ENCODE measurements at regions not wholly inside any gene's neighbourhood (a gene's known extent, or its start where the extent isn't known, plus 50 kb on each side); places are given as distances from the start of the nearest gene placed in this dataset.

DNA sequence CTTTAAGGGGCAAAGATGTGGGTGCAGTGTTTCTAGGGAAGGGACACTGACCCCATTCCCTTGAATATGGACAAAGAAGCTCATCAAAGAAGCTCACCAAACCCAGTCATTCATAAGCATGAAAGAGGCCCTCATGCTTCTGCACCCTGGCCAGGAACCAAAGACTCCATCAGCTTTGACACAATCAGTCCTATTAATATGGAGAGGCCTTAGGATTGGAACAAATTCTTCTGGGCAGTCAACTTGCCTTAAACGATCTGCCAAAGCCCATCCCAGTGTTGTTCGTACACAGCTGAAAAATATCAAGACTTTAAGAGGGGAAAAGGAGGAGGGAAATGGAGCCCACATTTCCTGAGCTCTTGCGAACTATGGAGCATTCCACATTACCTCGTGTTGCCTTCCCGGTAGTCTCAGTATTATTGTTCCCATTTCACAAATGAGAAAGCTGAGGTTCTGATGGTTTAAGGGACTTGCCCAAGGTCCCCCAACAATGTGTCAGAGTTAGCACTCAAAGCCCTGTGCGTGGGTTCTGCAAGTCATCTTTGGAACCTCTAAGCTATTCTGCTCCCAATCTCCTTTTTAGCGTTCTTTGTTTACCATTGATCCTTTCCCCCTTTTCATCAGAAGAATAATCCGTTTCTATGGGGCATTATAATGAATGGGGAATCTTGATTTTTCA lies 161.9 kb downstream of the ZBTB18 start:
- H3K9me3 ChIP-seq (ENCODE audit: insufficient read depth, low read depth, low read length) = no peaks in the 10 kb centered on the region

GRCh38 chr1:244214009-244214967 lies 163.2 kb downstream of the ZBTB18 start:
- Histone ChIP-seq H3K27ac (ENCODE audit: low read length) (no peak overlapping the region), H3K36me3 (ENCODE audit: insufficient read depth, low read depth, low read length) (no peaks in the 10 kb centered on the region), H3K27me3 (ENCODE audit: insufficient read depth, low read length) (no peaks in the 10 kb centered on the region), H3K4me1 (ENCODE audit: insufficient read depth, low read length) (no peaks in the 10 kb centered on the region), H3K4me3 (ENCODE audit: low read length) (no peak overlapping the region), H3K9me3 (ENCODE audit: insufficient read depth, low read depth, low read length) (no peaks in the 10 kb centered on the region), H3K9ac (ENCODE audit: low read depth, low read length) (no peak overlapping the region)

More for the DNA sequence above, 161.9 kb downstream of the ZBTB18 start:
- Histone ChIP-seq H3K36me3 (ENCODE audit: insufficient read depth, low read depth, low read length) (no peaks in the 10 kb centered on the region), H3K9ac (ENCODE audit: low read depth, low read length) (no peak overlapping the region), H3K4me1 (ENCODE audit: insufficient read depth, low read length) (no peaks in the 10 kb centered on the region), H3K4me3 (ENCODE audit: low read length) (no peak overlapping the region), H3K27me3 (ENCODE audit: insufficient read depth, low read length) (no peaks in the 10 kb centered on the region), H3K27ac (ENCODE audit: low read length) (no peak overlapping the region)

GRCh38 chr1:244216836-244217235 lies 165.8 kb downstream of the ZBTB18 start:
- Histone ChIP-seq H3K9ac (ENCODE audit: low read depth, low read length) (no peak overlapping the region), H3K27ac (ENCODE audit: low read length) (no peak overlapping the region), H3K27me3 (ENCODE audit: insufficient read depth, low read length) (no peaks in the 10 kb centered on the region), H3K4me3 (ENCODE audit: low read length) (no peak overlapping the region), H3K36me3 (ENCODE audit: insufficient read depth, low read depth, low read length) (no peaks in the 10 kb centered on the region), H3K4me1 (ENCODE audit: insufficient read depth, low read length) (no peaks in the 10 kb centered on the region), H3K9me3 (ENCODE audit: insufficient read depth, low read depth, low read length) (no peaks in the 10 kb centered on the region)

DNA sequence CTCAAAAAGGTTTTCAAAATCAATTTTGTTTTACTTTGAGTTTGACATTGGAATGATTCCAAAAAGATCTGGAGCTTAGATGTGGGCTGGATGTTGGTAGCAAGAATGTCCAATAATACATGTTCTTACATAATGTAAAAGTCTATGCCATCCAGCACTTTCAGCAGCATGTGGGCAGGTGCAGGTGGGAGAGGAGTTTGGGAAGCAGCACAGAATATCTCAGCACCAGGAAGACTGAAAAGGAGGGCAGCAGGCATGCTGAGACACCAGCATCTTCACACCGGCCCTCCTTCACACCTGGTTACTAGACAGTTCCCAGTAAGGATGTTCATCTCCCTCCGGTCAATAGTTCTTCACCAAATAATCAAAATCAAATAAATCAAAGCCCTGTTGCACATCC lies 166.6 kb downstream of the ZBTB18 start:
- no peak overlapping the region for H3K27ac ChIP-seq (ENCODE audit: low read length)
- no peaks in the 10 kb centered on the region for H3K9me3 ChIP-seq (ENCODE audit: insufficient read depth, low read depth, low read length)
- no peak overlapping the region for H3K9ac ChIP-seq (ENCODE audit: low read depth, low read length)
- H3K4me3 ChIP-seq (ENCODE audit: low read length) = no peak overlapping the region
- H3K4me1 ChIP-seq (ENCODE audit: insufficient read depth, low read length) = no peaks in the 10 kb centered on the region
- no peaks in the 10 kb centered on the region for H3K27me3 ChIP-seq (ENCODE audit: insufficient read depth, low read length)
- no peaks in the 10 kb centered on the region for H3K36me3 ChIP-seq (ENCODE audit: insufficient read depth, low read depth, low read length)

DNA sequence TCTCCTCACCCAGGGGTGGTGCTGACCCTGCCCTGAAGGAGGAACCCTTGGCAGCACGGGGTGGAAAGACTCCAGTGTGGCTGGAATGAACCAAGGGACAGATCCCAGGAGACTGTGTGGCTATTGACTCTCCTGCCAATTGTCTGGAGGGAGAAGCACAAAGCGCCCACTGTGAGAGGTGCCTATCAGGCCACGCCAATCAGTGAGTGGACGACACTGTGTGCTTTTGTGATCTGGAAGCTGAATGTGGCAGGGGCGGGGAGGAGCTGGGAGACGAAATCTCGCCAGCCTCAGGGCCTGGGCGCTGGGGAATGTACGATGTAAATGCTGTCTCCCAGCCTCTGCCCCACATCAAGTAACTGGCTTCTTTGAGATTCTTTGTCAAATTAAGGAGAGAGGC lies 167.1 kb downstream of the ZBTB18 start:
- H3K9ac ChIP-seq (ENCODE audit: low read depth, low read length) = no peak overlapping the region
- H3K9me3 ChIP-seq (ENCODE audit: insufficient read depth, low read depth, low read length) = no peaks in the 10 kb centered on the region
- no peaks in the 10 kb centered on the region for H3K27me3 ChIP-seq (ENCODE audit: insufficient read depth, low read length)
- H3K36me3 ChIP-seq (ENCODE audit: insufficient read depth, low read depth, low read length) = no peaks in the 10 kb centered on the region
- H3K4me1 ChIP-seq (ENCODE audit: insufficient read depth, low read length) = no peaks in the 10 kb centered on the region
- H3K27ac ChIP-seq (ENCODE audit: low read length) = no peak overlapping the region
- H3K4me3 ChIP-seq (ENCODE audit: low read length) = no peak overlapping the region

DNA sequence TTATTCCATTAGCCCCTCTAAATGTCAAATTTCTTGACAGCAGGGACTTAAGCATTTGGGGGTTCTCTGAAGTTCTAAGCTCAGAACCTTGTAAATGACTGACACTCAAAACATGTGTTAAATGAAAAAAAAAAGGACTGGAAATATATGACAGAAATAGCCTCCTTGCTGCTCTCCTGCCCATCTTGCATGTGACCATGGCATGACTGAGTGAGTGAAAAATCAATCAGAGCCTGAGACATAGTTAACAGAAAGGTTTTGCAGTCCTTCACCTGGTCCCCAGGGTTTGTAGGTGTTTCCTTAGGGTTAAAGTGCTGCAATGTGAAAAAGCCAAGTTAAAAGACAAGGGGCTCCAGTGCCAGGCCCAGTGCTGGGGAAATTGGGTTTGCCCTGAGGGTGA lies 168.1 kb downstream of the ZBTB18 start:
- H3K27me3 ChIP-seq (ENCODE audit: insufficient read depth, low read length) = no peaks in the 10 kb centered on the region
- H3K4me1 ChIP-seq (ENCODE audit: insufficient read depth, low read length) = no peaks in the 10 kb centered on the region
- H3K36me3 ChIP-seq (ENCODE audit: insufficient read depth, low read depth, low read length) = no peaks in the 10 kb centered on the region
- H3K9me3 ChIP-seq (ENCODE audit: insufficient read depth, low read depth, low read length) = no peaks in the 10 kb centered on the region
- H3K27ac ChIP-seq (ENCODE audit: low read length) = no peak overlapping the region
- H3K9ac ChIP-seq (ENCODE audit: low read depth, low read length) = no peak overlapping the region
- H3K4me3 ChIP-seq (ENCODE audit: low read length) = no peak overlapping the region

GRCh38 chr1:244219802-244220201 lies 168.7 kb downstream of the ZBTB18 start:
- Histone ChIP-seq H3K36me3 (ENCODE audit: insufficient read depth, low read depth, low read length) (no peaks in the 10 kb centered on the region), H3K4me1 (ENCODE audit: insufficient read depth, low read length) (no peaks in the 10 kb centered on the region), H3K4me3 (ENCODE audit: low read length) (no peak overlapping the region), H3K9me3 (ENCODE audit: insufficient read depth, low read depth, low read length) (no peaks in the 10 kb centered on the region), H3K27ac (ENCODE audit: low read length) (no peak overlapping the region), H3K9ac (ENCODE audit: low read depth, low read length) (no peak overlapping the region), H3K27me3 (ENCODE audit: insufficient read depth, low read length) (no peaks in the 10 kb centered on the region)

DNA sequence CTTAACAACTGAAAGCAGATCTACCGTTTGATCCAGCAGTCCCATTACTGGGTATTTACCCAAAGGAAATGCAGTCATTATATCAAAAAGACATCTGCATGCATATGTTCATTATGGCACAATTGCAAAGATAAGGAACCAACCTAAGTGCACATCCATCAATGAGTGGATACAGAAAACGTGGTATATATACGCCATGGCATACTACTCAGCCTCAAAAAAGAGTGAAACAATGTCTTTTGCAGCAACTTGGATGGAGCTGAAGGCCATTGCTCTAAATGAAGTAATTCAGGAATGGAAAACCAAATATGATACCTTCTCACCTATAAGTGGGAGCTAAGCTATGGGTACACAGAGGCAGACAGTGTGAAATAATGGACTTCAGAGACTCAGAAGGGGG lies 169.3 kb downstream of the ZBTB18 start:
- Histone ChIP-seq H3K4me3 (ENCODE audit: low read length) (no peak overlapping the region), H3K9me3 (ENCODE audit: insufficient read depth, low read depth, low read length) (no peaks in the 10 kb centered on the region), H3K9ac (ENCODE audit: low read depth, low read length) (no peak overlapping the region), H3K36me3 (ENCODE audit: insufficient read depth, low read depth, low read length) (no peaks in the 10 kb centered on the region), H3K27me3 (ENCODE audit: insufficient read depth, low read length) (no peaks in the 10 kb centered on the region), H3K4me1 (ENCODE audit: insufficient read depth, low read length) (no peaks in the 10 kb centered on the region), H3K27ac (ENCODE audit: low read length) (no peak overlapping the region)

DNA sequence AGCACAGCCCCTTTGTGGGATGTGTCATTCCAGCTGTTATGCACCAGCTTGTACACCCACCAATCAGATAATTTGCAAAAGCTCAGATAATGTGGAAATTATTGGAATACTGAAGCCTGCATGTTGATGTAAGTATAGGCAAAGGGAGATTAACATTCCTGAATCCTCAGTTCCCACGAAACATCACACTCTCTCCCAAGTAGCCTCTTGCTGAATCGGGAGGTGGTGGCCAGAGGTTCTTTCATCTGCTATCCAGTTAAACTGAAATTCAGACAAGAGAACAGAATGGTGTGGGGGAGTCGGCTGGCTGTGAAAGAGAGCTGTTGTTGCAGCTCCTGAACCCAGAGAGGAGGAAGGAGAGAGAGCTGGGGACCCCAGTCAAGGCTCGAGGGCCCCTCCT lies 170.9 kb downstream of the ZBTB18 start:
- no peak overlapping the region for H3K9ac ChIP-seq (ENCODE audit: low read depth, low read length)
- no peaks in the 10 kb centered on the region for H3K4me1 ChIP-seq (ENCODE audit: insufficient read depth, low read length)
- no peaks in the 10 kb centered on the region for H3K36me3 ChIP-seq (ENCODE audit: insufficient read depth, low read depth, low read length)
- no peak overlapping the region for H3K4me3 ChIP-seq (ENCODE audit: low read length)
- no peaks in the 10 kb centered on the region for H3K27me3 ChIP-seq (ENCODE audit: insufficient read depth, low read length)
- H3K27ac ChIP-seq (ENCODE audit: low read length) = no peak overlapping the region
- H3K9me3 ChIP-seq (ENCODE audit: insufficient read depth, low read depth, low read length) = no peaks in the 10 kb centered on the region

- no peaks in the 10 kb centered on the region for H3K27me3 ChIP-seq (ENCODE audit: insufficient read depth, low read length)
- H3K36me3 ChIP-seq (ENCODE audit: insufficient read depth, low read depth, low read length) = no peaks in the 10 kb centered on the region
- H3K9ac ChIP-seq (ENCODE audit: low read depth, low read length) = no peak overlapping the region
- H3K4me1 ChIP-seq (ENCODE audit: insufficient read depth, low read length) = no peaks in the 10 kb centered on the region
- H3K4me3 ChIP-seq (ENCODE audit: low read length) = no peak overlapping the region
- no peaks in the 10 kb centered on the region for H3K9me3 ChIP-seq (ENCODE audit: insufficient read depth, low read depth, low read length)
- H3K27ac ChIP-seq (ENCODE audit: low read length) = no peak overlapping the region
Observed at GRCh38 chr1:244224487-244225430, 173.7 kb downstream of the ZBTB18 start.

GRCh38 chr1:244226435-244226834 lies 175.4 kb downstream of the ZBTB18 start:
- Histone ChIP-seq H3K4me1 (ENCODE audit: insufficient read depth, low read length) (peaks cover 3% of the 10 kb centered on the region; the same call in 1 of the 2 replicates), H3K27me3 (ENCODE audit: insufficient read depth, low read length) (peaks cover 6% of the 10 kb centered on the region; the same call in 1 of the 2 replicates), H3K4me3 (ENCODE audit: low read length) (no peak overlapping the region), H3K36me3 (ENCODE audit: insufficient read depth, low read depth, low read length) (no peaks in the 10 kb centered on the region), H3K9ac (ENCODE audit: low read depth, low read length) (no peak overlapping the region), H3K9me3 (ENCODE audit: insufficient read depth, low read depth, low read length) (no peaks in the 10 kb centered on the region), H3K27ac (ENCODE audit: low read length) (no peak overlapping the region)
